ENCODE measurements at regions not wholly inside any gene's neighbourhood (a gene's known extent, or its start where the extent isn't known, plus 50 kb on each side); places are given as distances from the start of the nearest gene placed in this dataset.

DNA sequence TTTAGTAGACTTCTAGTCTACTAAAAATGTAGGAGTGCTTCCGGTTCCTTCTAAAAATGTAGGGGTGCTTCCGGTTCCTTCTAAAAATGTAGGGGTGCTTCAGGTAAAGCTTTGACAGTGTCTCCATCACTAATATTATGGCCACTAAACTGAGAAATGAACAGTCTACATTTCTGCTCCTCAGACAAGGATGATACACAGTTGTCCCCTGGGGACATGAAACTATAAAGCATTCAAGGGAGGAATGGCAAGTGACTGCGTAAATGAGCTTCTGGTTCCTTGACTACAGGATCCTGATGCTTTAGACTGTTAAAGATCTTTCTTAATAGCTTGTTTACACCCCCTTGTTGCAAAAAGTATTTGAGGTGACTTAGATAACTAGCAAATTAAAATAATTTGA is 53.9 kb upstream of the SLC9A9 start:
- TF ChIP-seq, protein P1, sequence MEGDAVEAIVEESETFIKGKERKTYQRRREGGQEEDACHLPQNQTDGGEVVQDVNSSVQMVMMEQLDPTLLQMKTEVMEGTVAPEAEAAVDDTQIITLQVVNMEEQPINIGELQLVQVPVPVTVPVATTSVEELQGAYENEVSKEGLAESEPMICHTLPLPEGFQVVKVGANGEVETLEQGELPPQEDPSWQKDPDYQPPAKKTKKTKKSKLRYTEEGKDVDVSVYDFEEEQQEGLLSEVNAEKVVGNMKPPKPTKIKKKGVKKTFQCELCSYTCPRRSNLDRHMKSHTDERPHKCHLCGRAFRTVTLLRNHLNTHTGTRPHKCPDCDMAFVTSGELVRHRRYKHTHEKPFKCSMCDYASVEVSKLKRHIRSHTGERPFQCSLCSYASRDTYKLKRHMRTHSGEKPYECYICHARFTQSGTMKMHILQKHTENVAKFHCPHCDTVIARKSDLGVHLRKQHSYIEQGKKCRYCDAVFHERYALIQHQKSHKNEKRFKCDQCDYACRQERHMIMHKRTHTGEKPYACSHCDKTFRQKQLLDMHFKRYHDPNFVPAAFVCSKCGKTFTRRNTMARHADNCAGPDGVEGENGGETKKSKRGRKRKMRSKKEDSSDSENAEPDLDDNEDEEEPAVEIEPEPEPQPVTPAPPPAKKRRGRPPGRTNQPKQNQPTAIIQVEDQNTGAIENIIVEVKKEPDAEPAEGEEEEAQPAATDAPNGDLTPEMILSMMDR (IDR thresholded peaks at IDR 0.05): no peak
- no peak for TF ChIP-seq EZH2 (IDR thresholded peaks at IDR 0.05)
